ENCODE measurements at regions not wholly inside any gene's neighbourhood (a gene's known extent, or its start where the extent isn't known, plus 50 kb on each side); places are given as distances from the start of the nearest gene placed in this dataset.

GRCh38 chr1:232248276-232248820, 381.6 kb downstream of the SIPA1L2 start:
- Histone ChIP-seq H3K36me3 (no peaks in the 10 kb centered on the region), H3K4me1 (no peaks in the 10 kb centered on the region), H3K27ac (no peak overlapping the region), H3K4me3 (no peak overlapping the region), H3K9me3 (no peaks in the 10 kb centered on the region), H3K27me3 (no peaks in the 10 kb centered on the region)
- DNase-seq (ENCODE audit: extremely low spot score in 2 of 2) = no peak
- intact Hi-C loops (cut with DNase I) = no loop called here
- TF ChIP-seq POLR2A (IDR thresholded peaks at IDR 0.05) = no peak
- TF ChIP-seq CTCF (IDR thresholded peaks at IDR 0.05) = no peak
- no peak for TF ChIP-seq POLR2AphosphoS5 (IDR thresholded peaks at IDR 0.05; ENCODE audit: insufficient read depth in 1 of 2, low read depth in 1 of 2)

GRCh38 chr1:232247669-232248068, 382.3 kb downstream of the SIPA1L2 start:
- H3K4me3 ChIP-seq = no peak overlapping the region
- TF ChIP-seq CTCF (IDR thresholded peaks at IDR 0.05) = no peak
- no peak for TF ChIP-seq POLR2AphosphoS5 (IDR thresholded peaks at IDR 0.05; ENCODE audit: insufficient read depth in 1 of 2, low read depth in 1 of 2)
- no peak for TF ChIP-seq POLR2A (IDR thresholded peaks at IDR 0.05)
- no peaks in the 10 kb centered on the region for H3K27me3 ChIP-seq
- H3K4me1 ChIP-seq = no peaks in the 10 kb centered on the region
- H3K36me3 ChIP-seq = no peaks in the 10 kb centered on the region
- H3K9me3 ChIP-seq = no peaks in the 10 kb centered on the region
- DNase-seq (ENCODE audit: extremely low spot score in 2 of 2) = no peak
- intact Hi-C loops (cut with DNase I) = no loop called here
- no peak overlapping the region for H3K27ac ChIP-seq

- Histone ChIP-seq H3K27me3 (no peaks in the 10 kb centered on the region), H3K27ac (no peak overlapping the region)
- intact Hi-C loops (cut with DNase I) = no loop called here
These were observed 385.5 kb downstream of the SIPA1L2 start for GRCh38 chr1:232244426-232244825.

GRCh38 chr1:232239998-232240397, 389.9 kb downstream of the SIPA1L2 start:
- Histone ChIP-seq H3K4me1 (no peaks in the 10 kb centered on the region), H3K4me3 (no peak overlapping the region), H3K9me3 (no peaks in the 10 kb centered on the region), H3K27me3 (no peaks in the 10 kb centered on the region), H3K27ac (no peak overlapping the region), H3K36me3 (no peaks in the 10 kb centered on the region)
- TF ChIP-seq POLR2AphosphoS5 (IDR thresholded peaks at IDR 0.05; ENCODE audit: insufficient read depth in 1 of 2, low read depth in 1 of 2) = no peak
- no peak for DNase-seq (ENCODE audit: extremely low spot score in 2 of 2)
- intact Hi-C loops (cut with DNase I) = no loop called here

More at GRCh38 chr1:232244426-232244825, 385.5 kb downstream of the SIPA1L2 start:
- H3K4me3 ChIP-seq = no peak overlapping the region
- H3K36me3 ChIP-seq = no peaks in the 10 kb centered on the region
- no peaks in the 10 kb centered on the region for H3K4me1 ChIP-seq
- no peaks in the 10 kb centered on the region for H3K9me3 ChIP-seq
- DNase-seq (ENCODE audit: extremely low spot score in 2 of 2) = no peak
- no peak for TF ChIP-seq POLR2AphosphoS5 (IDR thresholded peaks at IDR 0.05; ENCODE audit: insufficient read depth in 1 of 2, low read depth in 1 of 2)
- no peak for TF ChIP-seq POLR2A (IDR thresholded peaks at IDR 0.05)
- no peak for TF ChIP-seq CTCF (IDR thresholded peaks at IDR 0.05)

GRCh38 chr1:232239522-232239921, 390.4 kb downstream of the SIPA1L2 start:
- TF ChIP-seq POLR2A (IDR thresholded peaks at IDR 0.05) (no peak), POLR2AphosphoS5 (IDR thresholded peaks at IDR 0.05; ENCODE audit: insufficient read depth in 1 of 2, low read depth in 1 of 2) (no peak), CTCF (IDR thresholded peaks at IDR 0.05) (no peak)
- Histone ChIP-seq H3K27me3 (no peaks in the 10 kb centered on the region), H3K36me3 (no peaks in the 10 kb centered on the region), H3K4me3 (no peak overlapping the region), H3K9me3 (no peaks in the 10 kb centered on the region), H3K27ac (no peak overlapping the region), H3K4me1 (no peaks in the 10 kb centered on the region)
- intact Hi-C loops (cut with DNase I) = no loop called here
- DNase-seq (ENCODE audit: extremely low spot score in 2 of 2) = no peak

Data from vagina (tissue), 2 donors.